ENCODE measurements at regions not wholly inside any gene's neighbourhood (a gene's known extent, or its start where the extent isn't known, plus 50 kb on each side); places are given as distances from the start of the nearest gene placed in this dataset.

- DNase-seq: no peak
Observed at GRCh38 chr6:92201618-92202017, 1217.7 kb downstream of the EPHA7 start.

GRCh38 chr6:92196325-92196724 is 1223.0 kb downstream of the EPHA7 start:
- DNase-seq: no peak

- DNase-seq: no peak
Observed at GRCh38 chr6:92195796-92196195, 1223.6 kb downstream of the EPHA7 start.

- DNase-seq: no peak
Observed at GRCh38 chr6:92188016-92188415, 1231.3 kb downstream of the EPHA7 start.

- DNase-seq: no peak
Observed at GRCh38 chr6:92184933-92185332, 1234.4 kb downstream of the EPHA7 start.

GRCh38 chr6:92181347-92181746 is 1238.0 kb downstream of the EPHA7 start:
- no peak for DNase-seq

- no peak for DNase-seq
Observed at GRCh38 chr6:92180090-92180489, 1239.3 kb downstream of the EPHA7 start.

- no peak for DNase-seq
Observed at GRCh38 chr6:92176666-92177065, 1242.7 kb downstream of the EPHA7 start.

GRCh38 chr6:92174398-92175073 is 1244.8 kb downstream of the EPHA7 start:
- no peak for DNase-seq

GRCh38 chr6:92169506-92169905 is 1249.9 kb downstream of the EPHA7 start:
- no peak for DNase-seq

GRCh38 chr6:92166666-92167065 is 1252.7 kb downstream of the EPHA7 start:
- DNase-seq: no peak

GRCh38 chr6:92161953-92162352 is 1257.4 kb downstream of the EPHA7 start:
- DNase-seq: no peak

GRCh38 chr6:92160226-92160625 is 1259.1 kb downstream of the EPHA7 start:
- DNase-seq: no peak

- no peak for DNase-seq
Observed at GRCh38 chr6:92159046-92159445, 1260.3 kb downstream of the EPHA7 start.

- no peak for DNase-seq
Observed at GRCh38 chr6:92150553-92150952, 1268.8 kb downstream of the EPHA7 start.

GRCh38 chr6:92147246-92147645 is 1272.1 kb downstream of the EPHA7 start:
- no peak for DNase-seq

GRCh38 chr6:92139601-92140000 is 1279.8 kb downstream of the EPHA7 start:
- DNase-seq: no peak

GRCh38 chr6:92132957-92133356 is 1286.4 kb downstream of the EPHA7 start:
- DNase-seq: no peak

GRCh38 chr6:92132457-92132856 is 1286.9 kb downstream of the EPHA7 start:
- no peak for DNase-seq

GRCh38 chr6:92130944-92131343 is 1288.4 kb downstream of the EPHA7 start:
- DNase-seq: no peak

- DNase-seq: no peak
Observed at GRCh38 chr6:92126983-92127382, 1292.4 kb downstream of the EPHA7 start.

GRCh38 chr6:92126088-92126487 is 1293.3 kb downstream of the EPHA7 start:
- DNase-seq: no peak

- DNase-seq: no peak
Observed at GRCh38 chr6:92125681-92126080, 1293.7 kb downstream of the EPHA7 start.

- no peak for DNase-seq
Observed at GRCh38 chr6:92124200-92124651, 1295.1 kb downstream of the EPHA7 start.

- DNase-seq: no peak
Observed at GRCh38 chr6:92122746-92123145, 1296.6 kb downstream of the EPHA7 start.
